H4 (cell line): ENCODE measurements at regions not wholly inside any gene's neighbourhood (a gene's known extent, or its start where the extent isn't known, plus 50 kb on each side); places are given as distances from the start of the nearest gene placed in this dataset.
"Not testable (repeated sequence)": the region's sequence is repeated elsewhere in the genome, so short reads cannot be mapped to it uniquely, and the experiment has no call there.

Source experiments
- DNase-seq: peaks from one replicate; pipeline ENCODE4 v3.0.0-alpha.2; 2015; ENCODE audit warnings: low spot score

GRCh38 chr7:145919712-145920111 is 196.9 kb upstream of the CNTNAP2 start:
- DNase-seq, result no peak

- no peak for DNase-seq
Observed at GRCh38 chr7:145916776-145917175, 199.8 kb upstream of the CNTNAP2 start.

GRCh38 chr7:145915679-145916078 is 200.9 kb upstream of the CNTNAP2 start:
- no peak for DNase-seq

- peak; percentile 13 for DNase-seq
Observed at GRCh38 chr7:145909991-145910513, 206.5 kb upstream of the CNTNAP2 start.

- no peak for DNase-seq
Observed at GRCh38 chr7:145903658-145904057, 212.9 kb upstream of the CNTNAP2 start.

DNA sequence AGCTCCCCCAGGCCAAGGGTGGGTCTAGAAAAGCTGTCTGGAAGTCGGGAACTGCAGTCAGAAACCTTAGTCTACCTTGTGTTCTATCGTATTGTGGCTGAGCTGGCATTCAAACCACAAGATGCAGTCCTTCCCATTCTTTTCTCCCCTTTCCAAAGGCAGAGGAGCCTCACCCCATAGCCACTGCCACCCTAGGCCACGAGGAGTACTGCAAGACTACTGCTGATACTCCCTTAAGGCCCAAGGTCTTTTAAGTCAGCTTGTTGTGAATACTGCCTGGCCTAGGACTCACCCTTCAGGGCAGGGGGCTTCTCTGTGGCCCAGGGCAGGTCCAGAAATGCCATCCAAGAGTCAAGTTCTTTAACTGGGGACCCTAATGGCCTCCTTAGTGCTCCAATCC is 214.5 kb upstream of the CNTNAP2 start:
- no peak for DNase-seq

- DNase-seq, result no peak
Observed at GRCh38 chr7:145899938-145900337, 216.7 kb upstream of the CNTNAP2 start.

DNA sequence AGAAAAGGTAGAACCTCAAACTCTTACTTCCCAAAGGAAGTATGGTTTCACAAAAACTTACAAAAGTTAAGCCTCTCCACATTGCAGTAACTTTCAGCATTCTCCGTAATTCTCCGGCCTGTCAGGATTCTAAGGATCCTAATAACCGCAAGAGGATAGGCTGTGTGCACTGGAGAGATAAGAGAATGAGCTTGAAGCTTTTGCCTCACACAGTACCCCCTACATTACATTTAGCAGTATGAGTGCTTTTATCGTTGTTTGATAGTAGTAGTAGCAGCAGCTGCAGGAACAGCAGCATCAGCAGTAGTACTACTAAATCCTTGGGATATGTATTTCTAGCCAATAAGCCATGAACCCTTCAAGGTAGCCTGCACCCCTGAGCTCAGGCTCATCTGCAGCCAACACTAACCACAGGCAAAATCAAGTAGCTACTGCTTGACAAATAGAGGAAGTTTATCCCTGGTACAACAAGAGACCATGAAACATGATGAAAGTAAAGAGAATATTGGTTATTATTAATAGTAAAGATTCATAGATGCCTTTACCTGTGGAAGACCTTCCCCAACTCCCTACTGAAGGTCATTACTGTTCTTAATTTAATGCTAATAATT is 222.6 kb upstream of the CNTNAP2 start:
- no peak for DNase-seq

- no peak for DNase-seq
Observed at GRCh38 chr7:145884716-145885514, 231.7 kb upstream of the CNTNAP2 start.

DNA sequence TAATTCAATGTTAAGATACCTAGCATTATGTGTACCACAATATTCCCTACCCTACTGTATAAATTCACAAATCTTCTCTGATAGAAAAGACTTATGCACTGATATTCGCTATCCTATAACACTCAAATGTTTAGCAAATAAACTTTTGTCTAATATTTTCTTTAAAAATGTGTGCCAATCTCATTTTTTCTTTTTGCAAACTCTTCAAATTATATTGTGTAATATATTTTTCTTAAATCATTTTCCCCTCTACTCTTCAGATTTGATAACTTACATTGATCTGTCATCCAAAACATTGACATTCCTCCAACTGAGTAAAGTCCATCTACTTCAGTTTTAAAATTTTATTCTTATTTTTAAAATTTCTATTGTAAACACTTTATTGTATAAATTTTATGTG is 240.2 kb upstream of the CNTNAP2 start:
- no peak for DNase-seq

- no peak for DNase-seq
Observed at GRCh38 chr7:145875267-145875666, 241.3 kb upstream of the CNTNAP2 start.

DNA sequence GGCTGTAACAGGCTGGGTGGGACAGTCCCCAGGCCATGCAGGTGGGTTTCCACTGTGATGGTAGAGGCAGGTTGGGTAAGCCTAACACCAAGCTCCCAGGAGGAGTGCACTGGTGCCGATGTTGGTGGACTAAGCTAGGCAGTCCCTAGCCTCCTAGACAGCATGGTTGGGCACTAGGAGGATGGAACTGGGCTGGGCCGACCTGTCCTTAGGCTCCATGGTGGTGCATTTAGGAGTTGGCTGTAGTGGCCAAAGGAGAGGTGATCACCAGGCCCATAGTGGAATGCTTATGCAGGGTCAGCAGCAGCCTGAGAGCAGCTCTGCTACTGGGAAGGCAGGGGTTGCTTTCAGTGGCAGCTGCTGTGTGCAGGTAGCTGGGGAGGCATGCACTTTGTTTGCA is 247.7 kb upstream of the CNTNAP2 start:
- DNase-seq, result no peak

GRCh38 chr7:145862212-145862611 is 254.4 kb upstream of the CNTNAP2 start:
- DNase-seq, result no peak

- no peak for DNase-seq
Observed at GRCh38 chr7:145860809-145861208, 255.8 kb upstream of the CNTNAP2 start.

- no peak for DNase-seq
Observed at GRCh38 chr7:145850636-145851035, 266.0 kb upstream of the CNTNAP2 start.

DNA sequence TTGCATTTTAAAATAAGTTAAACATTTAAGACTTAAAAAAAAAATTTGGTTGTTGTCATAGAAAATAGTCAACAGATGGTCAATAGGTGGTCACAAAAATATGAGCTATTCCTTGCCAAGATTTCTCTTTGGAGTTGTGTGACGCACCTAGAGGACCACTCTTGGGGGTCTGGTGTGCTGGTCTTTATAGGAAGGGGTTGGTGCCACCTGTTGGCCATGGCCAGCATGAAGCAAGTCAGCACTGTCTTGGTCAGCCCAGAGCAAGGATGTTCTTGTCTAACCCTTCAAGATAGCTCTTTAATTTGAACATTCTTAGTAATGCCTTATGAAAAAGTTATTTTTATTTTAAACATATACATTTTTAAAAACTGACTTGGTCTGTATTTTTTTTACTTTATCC is 267.9 kb upstream of the CNTNAP2 start:
- peak; percentile 56 for DNase-seq

- no peak for DNase-seq
Observed at GRCh38 chr7:145845345-145845744, 271.3 kb upstream of the CNTNAP2 start.

DNA sequence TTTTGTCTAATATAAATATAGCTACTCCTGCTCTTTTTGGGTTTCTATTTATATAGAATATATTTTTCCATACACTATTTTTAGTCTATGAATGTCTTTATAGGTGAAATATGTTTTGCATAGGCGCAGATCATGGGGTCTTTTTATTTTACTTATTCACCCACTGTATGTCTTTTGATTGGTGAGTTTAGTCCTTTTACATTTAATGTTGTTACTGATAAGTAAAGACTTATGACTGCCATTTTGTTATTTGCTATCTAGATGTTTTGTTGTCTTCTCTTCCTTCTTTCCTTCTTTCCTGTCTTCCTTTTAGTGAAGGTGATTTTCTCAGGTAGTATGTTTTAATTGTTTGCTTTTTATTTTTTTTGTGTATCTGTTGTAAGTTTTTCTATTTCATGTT is 276.8 kb upstream of the CNTNAP2 start:
- DNase-seq, result no peak

DNA sequence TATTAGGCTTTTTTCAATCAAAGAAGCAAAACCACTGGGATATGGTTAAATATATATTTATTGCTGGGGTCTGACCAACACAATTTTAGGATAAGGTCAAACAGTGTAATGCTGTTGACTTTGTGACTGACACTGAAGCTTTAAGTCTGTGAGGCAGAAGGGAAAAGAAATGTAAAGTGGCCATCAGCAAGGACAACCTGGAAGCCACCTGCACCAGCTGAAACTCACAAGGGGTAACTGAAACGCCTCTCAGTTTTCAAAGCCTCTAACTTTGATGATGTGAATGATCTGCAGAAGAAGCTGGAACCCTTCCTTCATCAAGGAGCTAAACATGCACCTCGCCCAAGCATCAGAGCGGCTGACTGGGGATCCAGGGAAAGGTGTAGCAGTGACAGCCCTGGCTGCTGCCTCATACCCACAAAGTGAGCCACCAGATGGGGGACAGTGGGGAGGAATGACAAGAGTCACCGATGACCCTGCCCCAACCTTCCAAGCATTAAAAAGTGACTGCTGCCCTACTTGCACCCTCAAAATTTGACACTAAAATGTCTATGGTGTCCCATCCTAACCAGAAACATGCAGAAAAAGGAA is 284.9 kb upstream of the CNTNAP2 start:
- DNase-seq, result no peak

DNA sequence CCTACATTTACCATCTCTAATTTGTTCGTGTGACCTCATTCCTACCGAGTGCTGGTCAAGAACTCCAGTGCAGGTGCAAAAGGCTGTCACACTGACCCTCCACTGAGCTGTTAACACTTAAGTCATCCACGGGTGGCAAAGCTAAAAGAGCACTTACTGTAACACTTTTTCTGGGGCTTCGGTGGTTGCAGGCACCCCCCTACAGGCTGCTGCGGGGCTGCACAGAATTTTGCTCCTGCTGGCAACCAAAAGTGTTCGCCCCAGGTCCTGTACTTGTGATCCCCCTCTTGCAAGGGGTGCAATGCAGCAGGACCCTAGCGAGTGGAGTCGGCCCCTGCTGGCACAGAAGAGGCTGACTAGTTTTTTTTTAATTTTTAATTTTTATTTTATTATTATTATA is 298.9 kb upstream of the CNTNAP2 start:
- DNase-seq, result no peak

DNA sequence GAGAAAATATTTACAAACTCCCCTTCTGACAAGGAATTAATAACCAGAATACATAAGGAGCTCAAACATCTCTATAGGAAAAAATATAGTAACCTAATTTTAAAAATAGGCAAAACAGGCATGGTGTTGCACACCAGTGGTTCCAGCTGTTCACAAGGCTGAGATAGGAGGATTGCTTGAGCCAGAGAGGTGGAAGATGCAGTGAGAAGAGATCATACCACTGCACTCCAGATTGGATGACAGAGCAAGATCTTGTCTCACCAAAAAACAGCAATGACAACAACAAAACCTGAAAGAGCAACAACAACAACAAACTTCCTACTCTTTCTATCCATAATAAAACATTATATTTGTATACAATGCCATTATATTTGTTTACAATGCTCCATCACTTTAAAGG is 304.4 kb upstream of the CNTNAP2 start:
- DNase-seq, result no peak

- not testable (repeated sequence) for DNase-seq
Observed at GRCh38 chr7:145805496-145805895, 311.1 kb upstream of the CNTNAP2 start.

DNA sequence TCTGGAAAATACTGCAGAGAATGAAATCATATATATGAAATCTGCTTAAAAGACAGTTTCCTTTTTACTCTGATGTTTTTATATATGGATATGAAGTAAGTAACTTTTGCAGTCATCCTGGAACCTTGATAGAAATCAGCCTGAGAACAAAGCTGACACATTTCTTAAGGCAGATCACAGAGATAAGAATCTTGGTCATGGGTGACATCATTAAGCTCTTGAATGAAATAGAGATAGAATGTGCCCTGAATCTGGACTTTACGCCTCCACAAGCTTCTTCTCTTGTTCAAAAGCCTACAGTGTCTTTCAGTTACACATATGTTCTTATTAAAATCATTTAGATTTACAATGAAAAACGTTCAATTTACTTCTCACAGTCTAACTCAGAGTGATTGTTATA is 319.1 kb upstream of the CNTNAP2 start:
- DNase-seq, result no peak
